NCI-H524 (cell line): ENCODE measurements at regions not wholly inside any gene's neighbourhood (a gene's known extent, or its start where the extent isn't known, plus 50 kb on each side); places are given as distances from the start of the nearest gene placed in this dataset.

Experiments
- DNase-seq, 2 experiments: peaks; one replicate each; lab custom pipeline; 2025; lab: John Stamatoyannopoulos, UW

GRCh38 chr12:112559784-112560183 lies 141.0 kb downstream of the PTPN11 start:
- no peak for DNase-seq

GRCh38 chr12:112564160-112564784 lies 145.5 kb downstream of the PTPN11 start:
- no peak for DNase-seq

- DNase-seq = no peak
Observed at GRCh38 chr12:112568641-112569040, 149.9 kb downstream of the PTPN11 start.

- DNase-seq = no peak
Observed at GRCh38 chr12:112570096-112570495, 151.3 kb downstream of the PTPN11 start.

DNA sequence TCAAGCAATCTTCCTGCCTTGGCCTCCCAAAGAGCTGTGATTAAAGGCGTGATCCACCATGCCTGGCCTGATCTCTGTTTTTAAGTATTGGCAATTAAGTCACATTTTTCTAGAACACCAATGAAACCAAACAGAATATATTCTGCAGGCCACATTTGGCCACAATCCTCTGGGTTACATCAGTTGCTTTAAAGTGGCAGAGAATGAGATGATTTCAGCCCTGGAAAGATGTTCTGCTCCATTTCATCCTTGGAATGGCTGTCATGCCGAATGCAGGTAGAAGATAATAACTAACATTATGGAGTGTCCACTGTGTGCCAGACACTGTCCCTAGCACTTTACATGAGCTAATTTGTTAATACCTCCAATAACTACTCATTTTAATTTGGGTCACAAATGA lies 154.4 kb downstream of the PTPN11 start:
- DNase-seq = no peak

DNA sequence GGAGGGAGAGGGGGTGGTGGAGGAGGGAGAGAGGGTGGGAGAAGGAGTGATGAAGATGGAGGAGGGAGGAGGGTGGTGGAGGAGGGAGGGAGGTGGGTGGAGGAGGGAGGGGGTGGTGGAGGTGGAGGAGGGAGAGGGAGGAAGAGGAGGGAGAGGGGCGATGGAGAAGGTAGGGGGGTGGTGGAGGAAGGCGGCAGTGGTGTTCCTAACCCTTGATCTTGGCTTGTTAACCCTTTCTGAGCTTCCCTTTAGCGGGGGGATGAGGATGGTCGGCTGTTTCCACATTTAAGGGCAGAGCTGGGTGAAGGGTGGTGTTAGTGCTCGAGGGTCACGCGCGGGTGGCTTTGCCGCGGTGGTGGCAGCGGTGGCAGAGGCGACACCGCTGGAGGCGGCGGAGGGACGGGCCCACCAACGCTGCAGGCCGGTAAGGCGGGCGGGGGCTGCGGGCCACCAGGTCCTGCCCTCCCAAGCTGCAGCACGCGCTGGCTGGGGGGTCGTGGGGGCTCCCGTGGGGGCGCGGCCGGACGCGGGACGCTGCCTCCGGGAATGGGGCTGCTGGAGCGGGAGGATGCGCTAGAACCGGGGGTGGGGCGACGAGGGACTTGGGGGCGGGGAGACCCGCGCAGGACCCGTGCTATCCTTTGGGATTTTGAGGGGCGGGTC lies 156.3 kb downstream of the PTPN11 start:
- DNase-seq = no peak

DNA sequence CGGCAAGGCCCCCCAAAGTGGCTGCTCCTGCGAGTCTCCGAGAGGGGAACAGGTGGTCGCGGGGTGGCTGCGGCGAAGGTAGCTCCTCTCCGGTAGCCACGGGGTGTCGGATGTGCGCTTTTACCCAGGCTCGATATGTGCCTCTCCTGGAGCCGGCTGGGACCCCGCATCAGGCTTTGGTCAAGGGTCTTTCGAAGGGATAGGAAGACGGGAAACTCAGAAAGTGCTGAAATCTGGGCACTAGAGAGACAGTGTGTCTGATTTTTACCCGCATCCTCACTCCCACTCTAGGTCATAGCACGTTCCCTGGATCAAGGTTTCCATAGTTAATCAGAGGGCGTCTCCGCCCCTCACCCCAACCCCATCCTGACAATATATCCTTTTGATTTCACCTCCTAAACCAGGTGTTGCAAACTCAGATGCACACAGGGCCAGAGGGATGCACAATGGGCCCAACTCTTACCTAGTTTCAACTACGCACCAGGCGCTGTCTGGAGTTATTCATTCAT lies 156.9 kb downstream of the PTPN11 start:
- no peak for DNase-seq

DNA sequence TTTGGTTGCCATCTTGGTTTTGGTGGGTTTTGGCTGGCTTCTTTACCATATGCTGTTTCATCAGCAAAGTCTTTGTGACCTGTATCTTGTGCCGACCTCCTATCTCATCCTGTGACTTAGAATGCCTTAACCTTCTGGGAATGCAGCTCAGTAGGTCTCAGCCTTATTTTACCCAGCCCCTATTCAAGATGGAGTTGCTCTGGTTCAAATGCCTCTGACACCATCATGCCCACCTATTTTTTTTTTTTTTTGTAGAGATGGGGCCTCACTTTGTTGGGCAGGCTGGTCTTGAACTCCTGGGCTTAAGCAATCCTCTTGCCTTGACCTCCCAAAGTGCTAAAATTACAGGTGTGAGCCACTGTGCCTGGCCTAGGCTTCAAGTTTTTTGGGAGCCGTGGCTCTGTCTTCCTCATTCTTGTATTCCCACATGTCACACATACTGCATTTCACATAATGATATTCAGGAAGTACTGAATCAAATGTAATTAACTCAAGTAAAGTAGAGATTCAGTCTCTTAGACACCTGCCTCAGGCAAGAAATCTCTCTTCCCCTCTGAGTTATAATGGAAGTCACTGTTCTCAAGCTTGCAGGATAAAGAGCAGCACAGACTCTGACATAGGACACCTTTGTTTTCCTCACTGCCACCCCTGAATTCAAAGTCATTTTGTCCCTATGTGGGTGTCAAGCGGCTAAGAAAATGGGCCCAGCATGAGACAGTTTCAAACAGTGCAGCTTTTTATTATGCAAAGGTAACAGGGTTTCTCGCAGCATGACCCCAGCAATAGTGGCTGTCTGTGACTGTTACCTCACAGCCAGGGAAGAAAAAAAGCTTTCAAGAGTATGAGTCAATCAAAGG lies 159.0 kb downstream of the PTPN11 start:
- no peak for DNase-seq

DNA sequence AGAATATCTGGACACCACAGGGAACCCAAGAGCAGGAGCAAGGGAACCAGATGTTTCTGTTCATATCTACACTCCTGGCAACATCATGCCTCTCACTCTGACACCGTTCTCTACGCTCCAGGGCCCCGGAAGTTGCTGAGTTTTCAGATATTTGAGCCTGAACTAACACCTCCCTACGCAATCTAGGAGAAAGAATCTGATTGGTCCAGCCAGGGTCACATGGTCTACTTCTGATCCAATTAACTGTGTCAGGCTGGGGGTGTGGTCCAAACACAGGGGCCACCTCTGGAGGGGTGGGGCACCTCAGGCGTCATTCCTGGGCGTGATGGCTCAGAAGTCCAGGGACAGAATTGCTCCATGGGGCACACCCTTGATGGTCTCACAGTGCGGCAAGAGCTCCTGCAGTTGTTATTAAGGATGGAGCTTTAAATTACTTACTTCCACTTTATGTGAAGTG lies 165.5 kb downstream of the PTPN11 start:
- no peak for DNase-seq

GRCh38 chr12:112586148-112586783 lies 167.5 kb downstream of the PTPN11 start:
- DNase-seq = no peak

GRCh38 chr12:112589275-112589674 lies 170.5 kb downstream of the PTPN11 start:
- no peak for DNase-seq

GRCh38 chr12:112590281-112590680 lies 171.5 kb downstream of the PTPN11 start:
- no peak for DNase-seq

GRCh38 chr12:112591488-112591887 lies 172.7 kb downstream of the PTPN11 start:
- DNase-seq = no peak

- no peak for DNase-seq
Observed at GRCh38 chr12:112595410-112595809, 176.7 kb downstream of the PTPN11 start.

DNA sequence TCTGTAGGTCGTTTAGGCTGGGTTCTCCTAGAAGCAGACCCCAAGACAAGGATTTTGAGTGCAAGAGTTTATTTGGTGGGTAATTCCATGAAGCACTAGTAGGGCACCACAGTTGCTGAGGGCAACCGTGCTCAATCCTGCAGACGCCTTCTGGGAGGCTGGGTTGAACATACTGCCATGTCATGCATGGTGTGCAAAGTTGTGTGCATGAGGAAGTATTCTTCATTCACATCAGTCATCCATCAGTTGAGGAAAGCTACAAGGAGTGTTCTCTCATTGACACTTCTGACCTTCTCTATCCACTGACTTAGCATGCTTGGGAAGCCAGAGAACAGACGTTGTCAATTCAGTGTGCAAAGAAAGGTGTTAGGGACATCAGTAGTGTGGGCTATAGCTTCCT lies 179.2 kb downstream of the PTPN11 start:
- no peak for DNase-seq

GRCh38 chr12:112598626-112599025 lies 179.9 kb downstream of the PTPN11 start:
- no peak for DNase-seq

- no peak for DNase-seq
Observed at GRCh38 chr12:112599871-112600270, 181.1 kb downstream of the PTPN11 start.

GRCh38 chr12:112602150-112602549 lies 183.4 kb downstream of the PTPN11 start:
- DNase-seq = no peak

DNA sequence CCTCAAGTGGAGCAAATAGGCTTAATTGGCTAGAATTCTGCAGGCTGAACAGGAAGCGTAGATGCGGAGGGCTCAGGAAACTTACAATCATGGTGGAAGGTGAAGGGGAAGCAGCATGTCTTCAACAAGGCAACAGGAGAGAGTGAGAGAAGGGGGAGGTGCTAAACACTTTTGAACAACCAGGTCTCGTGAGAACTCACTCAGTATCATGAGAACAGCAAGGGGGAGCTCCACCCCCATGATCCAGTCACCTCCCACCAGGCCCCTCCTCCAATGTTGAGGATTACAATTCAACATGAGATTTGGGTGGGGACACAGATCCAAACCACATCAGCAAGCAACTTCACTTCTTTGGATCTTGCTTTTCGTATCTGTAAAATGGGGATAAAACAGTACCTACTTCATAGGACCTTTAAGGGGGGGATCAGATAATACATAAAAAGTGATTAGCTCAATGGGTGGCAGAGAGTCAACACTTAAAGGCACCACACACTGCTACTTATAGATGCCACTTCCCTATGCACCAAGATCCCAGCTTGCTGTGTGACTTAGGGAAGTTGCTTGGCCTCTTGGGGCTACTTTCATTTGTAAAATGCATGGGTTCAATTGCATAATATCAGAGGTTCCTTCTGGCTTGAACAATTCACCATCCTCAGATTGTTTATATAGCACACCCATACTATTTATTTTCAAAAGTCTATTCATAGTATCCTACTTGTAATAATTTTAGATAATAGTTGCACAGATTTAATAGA lies 184.8 kb upstream of the RPH3A start:
- DNase-seq = no peak

- DNase-seq = no peak
Observed at GRCh38 chr12:112607427-112607826, 184.1 kb upstream of the RPH3A start.

DNA sequence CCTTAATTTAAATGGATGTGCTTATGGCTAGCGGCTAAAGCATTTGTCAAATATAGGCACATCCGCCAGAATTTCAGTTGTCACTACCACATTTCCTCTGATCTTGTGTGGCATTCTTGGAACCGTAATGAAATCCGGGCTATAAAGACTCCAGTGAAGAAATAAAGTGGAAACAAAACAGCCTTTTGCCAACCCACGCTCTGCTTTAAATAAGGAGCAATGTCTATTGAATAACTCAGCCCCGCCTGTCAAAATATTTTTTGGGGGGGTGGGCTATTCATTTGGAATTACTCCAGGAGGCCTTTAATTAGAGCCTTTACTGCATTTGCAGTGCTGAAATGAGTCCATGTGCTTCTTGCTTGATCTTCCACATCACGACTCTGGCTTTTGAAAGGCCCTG lies 179.6 kb upstream of the RPH3A start:
- no peak for DNase-seq

- no peak for DNase-seq
Observed at GRCh38 chr12:112615196-112615595, 176.4 kb upstream of the RPH3A start.
